Sigmoid colon (tissue), 6 donors: ENCODE measurements at regions not wholly inside any gene's neighbourhood (a gene's known extent, or its start where the extent isn't known, plus 50 kb on each side); places are given as distances from the start of the nearest gene placed in this dataset.

Experiments used
- DNase-seq: peaks from one replicate; pipeline ENCODE4 v3.0.0-alpha.2; 2019
- H3K27ac ChIP-seq, 4 donors: fragments of 200-600 bp; sonication (generic); one replicate each; pipeline ENCODE4 v1.5.1; 2016 to 2019; ENCODE audit warnings: mild to moderate bottlenecking in 1 of 4
- H3K27me3 ChIP-seq, 3 donors: fragments of 200-600 bp; sonication (generic); one replicate each; pipeline ENCODE4 v1.5.1; 2019; ENCODE audit warnings: mild to moderate bottlenecking in 1 of 3
- H3K36me3 ChIP-seq, 4 donors: fragments of 200-600 bp; sonication (generic); one replicate each; pipeline ENCODE4 v1.5.1; 2016 to 2019
- H3K4me1 ChIP-seq, 4 donors: fragments of 200-600 bp; sonication (generic); one replicate each; pipeline ENCODE4 v1.5.1; 2017 to 2019
- H3K4me3 ChIP-seq, 4 donors: fragments of 200-600 bp; sonication (generic); one replicate each; pipeline ENCODE4 v1.5.1; 2017 to 2019; ENCODE audit warnings: mild to moderate bottlenecking in 2 of 4, moderate library complexity in 1 of 4
- H3K9me3 ChIP-seq, 4 donors: fragments of 200-600 bp in 3 of 4; sonication (generic) in 3 of 4; one replicate each; pipeline versions ENCODE4 v1.5.1 to v1.6.1; 2013 to 2019
- EP300 ChIP-seq, 4 donors: sonication (generic); formaldehyde crosslinking; IDR thresholded peaks; one replicate each; pipeline ENCODE4 v1.6.1; 2017; ENCODE audit warnings: antibody characterized with exemption in 4 of 4
- POLR2A ChIP-seq, 2 donors: fragments of 450-650 bp; IDR thresholded peaks; one replicate each; pipeline ENCODE4 v1.6.1; 2016; ENCODE audit warnings: antibody characterized with exemption in 2 of 2, mild to moderate bottlenecking in 2 of 2, moderate library complexity in 2 of 2
- POLR2AphosphoS5 ChIP-seq, 4 donors: sonication (generic); formaldehyde crosslinking; IDR thresholded peaks; one replicate each; pipeline ENCODE4 v1.6.1; 2017; ENCODE audit warnings: antibody characterized with exemption in 4 of 4
- WGBS, 2 donors: extraction: QIAGEN DNeasy Blood & Tissue Kit; methylation state at CpG; one replicate each; pipeline ENCODE4 v1.1.7; 2013; 5-methylcytosine and 5-hydroxymethylcytosine counted together
- intact Hi-C: fragments of 100-400 bp; cut with DNase I; formaldehyde crosslinking; loops from one replicate; pipeline ENCODE4 v1.15.1; 2023
- small RNA-seq, 3 donors: library from RNA; depleted of rRNA; stranded (forward); fragments of <200 nt; gene quantifications; one replicate each; pipeline ENCODE3, GENCODE V24; 2016
- TF ChIP-seq, protein P1 (sequence below), 4 experiments: fragments of 450-650 bp in 3 of 4; fragments of 200-600 bp in 1 of 4; IDR thresholded peaks; one replicate each; pipeline ENCODE4 v1.5.1; 2016 to 2019; ENCODE audit warnings: antibody characterized with exemption in 4 of 4, mild to moderate bottlenecking in 3 of 4, moderate library complexity in 2 of 4
- donor health status: healthy with polysubstance abuse.
- donor health status: healthy.

GRCh38 chr9:38120961-38121360 lies 51.9 kb upstream of the SHB start:
- Histone ChIP-seq H3K4me3 (no peak overlapping the region), H3K4me1 (no peaks in the 10 kb centered on the region), H3K27ac (no peak overlapping the region), H3K36me3 (no peaks in the 10 kb centered on the region), H3K9me3 (no peaks in the 10 kb centered on the region), H3K27me3 (no peaks in the 10 kb centered on the region)
- intact Hi-C loops, result no loop called here
- TF ChIP-seq EP300 (IDR thresholded peaks at IDR 0.05), result no peak
- no peak for TF ChIP-seq POLR2AphosphoS5 (IDR thresholded peaks at IDR 0.05)
- WGBS, 2 donors, result 91 to 93% methylated on average over 6 of the region's 6 CpGs
- DNase-seq, result no peak

GRCh38 chr9:38119560-38120236 lies 50.7 kb upstream of the SHB start:
- H3K4me1 ChIP-seq, result no peaks in the 10 kb centered on the region
- no peak for TF ChIP-seq EP300 (IDR thresholded peaks at IDR 0.05)
- TF ChIP-seq, protein P1, sequence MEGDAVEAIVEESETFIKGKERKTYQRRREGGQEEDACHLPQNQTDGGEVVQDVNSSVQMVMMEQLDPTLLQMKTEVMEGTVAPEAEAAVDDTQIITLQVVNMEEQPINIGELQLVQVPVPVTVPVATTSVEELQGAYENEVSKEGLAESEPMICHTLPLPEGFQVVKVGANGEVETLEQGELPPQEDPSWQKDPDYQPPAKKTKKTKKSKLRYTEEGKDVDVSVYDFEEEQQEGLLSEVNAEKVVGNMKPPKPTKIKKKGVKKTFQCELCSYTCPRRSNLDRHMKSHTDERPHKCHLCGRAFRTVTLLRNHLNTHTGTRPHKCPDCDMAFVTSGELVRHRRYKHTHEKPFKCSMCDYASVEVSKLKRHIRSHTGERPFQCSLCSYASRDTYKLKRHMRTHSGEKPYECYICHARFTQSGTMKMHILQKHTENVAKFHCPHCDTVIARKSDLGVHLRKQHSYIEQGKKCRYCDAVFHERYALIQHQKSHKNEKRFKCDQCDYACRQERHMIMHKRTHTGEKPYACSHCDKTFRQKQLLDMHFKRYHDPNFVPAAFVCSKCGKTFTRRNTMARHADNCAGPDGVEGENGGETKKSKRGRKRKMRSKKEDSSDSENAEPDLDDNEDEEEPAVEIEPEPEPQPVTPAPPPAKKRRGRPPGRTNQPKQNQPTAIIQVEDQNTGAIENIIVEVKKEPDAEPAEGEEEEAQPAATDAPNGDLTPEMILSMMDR (IDR thresholded peaks at IDR 0.05), result no peak
- TF ChIP-seq POLR2AphosphoS5 (IDR thresholded peaks at IDR 0.05), result no peak
- no peak for TF ChIP-seq POLR2A (IDR thresholded peaks at IDR 0.05)
- H3K27me3 ChIP-seq, result no peaks in the 10 kb centered on the region
- 53 to 68% methylated on average over 5 of the region's 5 CpGs for WGBS, 2 donors
- no peaks in the 10 kb centered on the region for H3K9me3 ChIP-seq
- H3K27ac ChIP-seq, result no peak overlapping the region
- no peaks in the 10 kb centered on the region for H3K36me3 ChIP-seq
- no peak for DNase-seq
- no peak overlapping the region for H3K4me3 ChIP-seq
- intact Hi-C loops, result no loop called here

DNA sequence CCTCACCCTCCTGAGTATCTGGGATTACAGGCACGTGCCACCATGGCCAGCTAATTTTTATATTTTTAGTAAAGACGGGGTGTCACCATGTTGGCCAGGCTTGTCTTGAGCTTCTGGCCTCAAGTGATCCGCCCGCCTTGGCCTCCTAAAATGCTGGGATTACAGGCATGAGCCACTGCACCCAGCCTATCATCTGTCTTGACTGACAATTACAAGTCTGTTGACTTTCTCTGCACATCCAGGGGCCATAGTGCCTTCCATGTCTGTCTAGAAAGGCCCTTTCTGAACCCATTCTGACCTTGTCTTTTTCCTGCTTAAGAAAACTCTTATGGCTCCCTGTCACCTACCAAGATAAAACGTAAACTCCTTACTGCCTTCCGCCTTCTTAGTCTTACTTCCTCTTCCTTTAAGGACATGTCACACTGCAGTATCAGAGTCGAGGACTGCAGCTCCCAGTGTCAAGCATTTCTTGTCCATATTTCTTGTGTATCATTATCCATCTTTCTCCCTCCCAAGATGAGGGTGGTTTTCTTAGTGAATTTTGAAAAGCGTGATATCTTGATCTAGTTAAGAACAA lies 49.9 kb upstream of the SHB start:
- TF ChIP-seq POLR2A (IDR thresholded peaks at IDR 0.05) (no peak), POLR2AphosphoS5 (IDR thresholded peaks at IDR 0.05) (no peak), EP300 (IDR thresholded peaks at IDR 0.05) (no peak)
- TF ChIP-seq, protein P1 (IDR thresholded peaks at IDR 0.05), result no peak
- no peaks in the 10 kb centered on the region for H3K36me3 ChIP-seq
- no peak for DNase-seq
- no peaks in the 10 kb centered on the region for H3K9me3 ChIP-seq
- WGBS, 2 donors, result 80 to 82% methylated on average over 8 of the region's 8 CpGs
- intact Hi-C loops, result no loop called here
- H3K27ac ChIP-seq, result no peak overlapping the region
- H3K4me1 ChIP-seq, result no peaks in the 10 kb centered on the region
- no peak overlapping the region for H3K4me3 ChIP-seq
- H3K27me3 ChIP-seq, result no peaks in the 10 kb centered on the region

Small RNAs in the stretch of these regions (small RNA-seq; reads per million reads assigned to genes)
- 0 reads per million in 3 donors for gene RF00096
